Left lung (tissue), 4 donors: ENCODE measurements at regions not wholly inside any gene's neighbourhood (a gene's known extent, or its start where the extent isn't known, plus 50 kb on each side); places are given as distances from the start of the nearest gene placed in this dataset.

ENCODE experiments used
- ATAC-seq: fragments of 200-7000 bp; cut with Tn5 transposase; one replicate; pipeline ENCODE4 v1.9.1; 2020; ENCODE audit warnings: moderate library complexity
- DNase-seq, 4 donors: peaks; one replicate each; pipeline ENCODE4 v3.0.0-alpha.2; 2013 to 2020
- H3K27ac ChIP-seq, 2 donors: fragments of 200-600 bp; sonication (generic) in 1 of 2; one replicate each; pipeline versions ENCODE4 v1.5.0 to v1.8.0; 2020 to 2021
- H3K27me3 ChIP-seq, 2 donors: fragments of 200-600 bp; sonication (generic) in 1 of 2; one replicate each; pipeline versions ENCODE4 v1.5.0 to v1.8.0; 2020 to 2021
- H3K36me3 ChIP-seq, 2 donors: fragments of 200-600 bp; sonication (generic) in 1 of 2; one replicate each; pipeline versions ENCODE4 v1.5.0 to v1.8.0; 2020 to 2021
- H3K4me1 ChIP-seq, 2 donors: fragments of 200-600 bp; one replicate each; pipeline ENCODE4 v1.8.0; 2021
- H3K4me3 ChIP-seq, 2 donors: fragments of 200-600 bp; sonication (generic) in 1 of 2; one replicate each; pipeline versions ENCODE4 v1.5.0 to v1.8.0; 2020 to 2021; ENCODE audit warnings: mild to moderate bottlenecking in 1 of 2
- H3K9me3 ChIP-seq, 2 donors: fragments of 200-600 bp; sonication (generic) in 1 of 2; one replicate each; pipeline versions ENCODE4 v1.5.0 to v1.8.0; 2020 to 2021
- intact Hi-C, 2 donors: fragments of 100-400 bp; cut with DNase I; formaldehyde crosslinking; loops; one replicate each; pipeline versions ENCODE4 v1.11.2 to v1.14.2; 2022
- TF ChIP-seq, protein P1 (sequence below), 2 donors: fragments of 200-600 bp; sonication (generic) in 1 of 2; IDR thresholded peaks; one replicate each; pipeline versions ENCODE4 v1.5.0 to v1.8.0; 2021; ENCODE audit warnings: antibody characterized with exemption in 2 of 2
- donor health status: DM: no; HTN: yes; CAD: no.
- donor health status: DM: no; HTN: no; CAD: no.

DNA sequence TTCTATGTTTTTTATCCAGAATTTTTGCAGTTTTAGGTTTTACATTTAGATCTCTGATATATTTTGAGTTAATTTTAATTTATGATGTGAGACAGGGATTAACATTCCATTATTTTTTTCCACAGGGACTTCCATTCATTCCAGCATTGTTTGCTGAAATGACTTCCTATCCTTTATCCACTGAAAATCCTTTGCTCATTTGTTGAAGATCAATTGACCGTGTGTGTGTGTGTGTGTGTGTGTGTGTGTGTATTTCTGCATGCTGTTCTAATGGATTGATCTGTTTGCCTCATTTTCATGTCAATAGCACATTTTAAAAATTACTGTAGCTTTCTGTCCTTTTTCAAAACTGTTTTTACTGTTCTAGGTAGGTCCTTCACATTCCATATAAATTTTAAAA, 480.3 kb downstream of the DSC3 start:
- no peaks in the 10 kb centered on the region for H3K36me3 ChIP-seq
- no peaks in the 10 kb centered on the region for H3K9me3 ChIP-seq
- H3K27ac ChIP-seq: no peak overlapping the region
- DNase-seq (no peak), ATAC-seq (no peak)
- intact Hi-C loops: no loop called here
- no peaks in the 10 kb centered on the region for H3K4me1 ChIP-seq
- no peak overlapping the region for H3K4me3 ChIP-seq
- TF ChIP-seq, protein P1, sequence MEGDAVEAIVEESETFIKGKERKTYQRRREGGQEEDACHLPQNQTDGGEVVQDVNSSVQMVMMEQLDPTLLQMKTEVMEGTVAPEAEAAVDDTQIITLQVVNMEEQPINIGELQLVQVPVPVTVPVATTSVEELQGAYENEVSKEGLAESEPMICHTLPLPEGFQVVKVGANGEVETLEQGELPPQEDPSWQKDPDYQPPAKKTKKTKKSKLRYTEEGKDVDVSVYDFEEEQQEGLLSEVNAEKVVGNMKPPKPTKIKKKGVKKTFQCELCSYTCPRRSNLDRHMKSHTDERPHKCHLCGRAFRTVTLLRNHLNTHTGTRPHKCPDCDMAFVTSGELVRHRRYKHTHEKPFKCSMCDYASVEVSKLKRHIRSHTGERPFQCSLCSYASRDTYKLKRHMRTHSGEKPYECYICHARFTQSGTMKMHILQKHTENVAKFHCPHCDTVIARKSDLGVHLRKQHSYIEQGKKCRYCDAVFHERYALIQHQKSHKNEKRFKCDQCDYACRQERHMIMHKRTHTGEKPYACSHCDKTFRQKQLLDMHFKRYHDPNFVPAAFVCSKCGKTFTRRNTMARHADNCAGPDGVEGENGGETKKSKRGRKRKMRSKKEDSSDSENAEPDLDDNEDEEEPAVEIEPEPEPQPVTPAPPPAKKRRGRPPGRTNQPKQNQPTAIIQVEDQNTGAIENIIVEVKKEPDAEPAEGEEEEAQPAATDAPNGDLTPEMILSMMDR (IDR thresholded peaks at IDR 0.05): no peak
- no peaks in the 10 kb centered on the region for H3K27me3 ChIP-seq

DNA sequence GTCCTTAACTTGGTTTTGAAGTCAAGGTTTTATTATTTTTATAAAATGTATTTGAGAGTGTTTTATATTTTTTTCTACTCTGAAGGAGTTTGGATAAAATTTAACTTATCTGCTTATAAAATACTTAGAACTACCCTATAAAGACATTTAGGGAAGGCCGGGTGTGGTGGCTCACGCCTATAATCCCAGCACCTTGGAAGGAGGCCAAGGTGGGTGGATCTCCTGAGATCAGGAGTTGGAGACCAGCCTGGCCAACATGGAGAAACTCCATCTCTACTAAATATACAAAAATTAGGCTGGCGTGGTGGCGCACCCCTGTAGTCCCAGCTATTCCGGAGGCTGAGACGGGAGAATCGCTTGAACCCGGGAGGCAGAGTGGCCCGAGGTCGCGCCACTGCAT, 486.4 kb downstream of the DSC3 start:
- H3K36me3 ChIP-seq: no peaks in the 10 kb centered on the region
- no peak overlapping the region for H3K27ac ChIP-seq
- TF ChIP-seq, protein P1 (IDR thresholded peaks at IDR 0.05): no peak
- DNase-seq (peak in 1 of 4 donors; percentile 31), ATAC-seq (no peak)
- H3K4me1 ChIP-seq: no peaks in the 10 kb centered on the region
- no peaks in the 10 kb centered on the region for H3K9me3 ChIP-seq
- intact Hi-C loops: no loop called here
- no peaks in the 10 kb centered on the region for H3K27me3 ChIP-seq
- H3K4me3 ChIP-seq: no peak overlapping the region

DNA sequence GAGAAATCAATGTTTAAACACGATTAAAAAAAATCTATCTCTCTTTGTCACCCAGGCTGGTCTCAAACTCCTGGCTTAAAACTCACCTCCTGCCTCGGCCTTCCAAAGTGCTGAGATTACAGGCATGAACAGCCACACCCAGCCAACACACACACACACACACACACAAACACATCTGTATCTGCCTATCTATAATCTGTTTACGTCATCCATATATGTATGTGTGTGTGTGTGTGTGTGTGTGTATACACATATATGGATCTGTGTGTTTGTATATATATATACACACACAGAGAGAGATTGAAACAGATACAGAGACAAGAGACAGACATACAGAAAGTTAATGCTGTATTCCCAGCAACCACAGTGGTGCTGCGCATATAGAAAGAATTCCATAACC, 497.1 kb downstream of the DSC3 start:
- TF ChIP-seq, protein P1 (IDR thresholded peaks at IDR 0.05): no peak
- no peak overlapping the region for H3K4me3 ChIP-seq
- DNase-seq (no peak), ATAC-seq (no peak)
- H3K9me3 ChIP-seq: no peaks in the 10 kb centered on the region
- no peaks in the 10 kb centered on the region for H3K27me3 ChIP-seq
- no peaks in the 10 kb centered on the region for H3K4me1 ChIP-seq
- no peaks in the 10 kb centered on the region for H3K36me3 ChIP-seq
- no peak overlapping the region for H3K27ac ChIP-seq
- intact Hi-C loops: no loop called here

DNA sequence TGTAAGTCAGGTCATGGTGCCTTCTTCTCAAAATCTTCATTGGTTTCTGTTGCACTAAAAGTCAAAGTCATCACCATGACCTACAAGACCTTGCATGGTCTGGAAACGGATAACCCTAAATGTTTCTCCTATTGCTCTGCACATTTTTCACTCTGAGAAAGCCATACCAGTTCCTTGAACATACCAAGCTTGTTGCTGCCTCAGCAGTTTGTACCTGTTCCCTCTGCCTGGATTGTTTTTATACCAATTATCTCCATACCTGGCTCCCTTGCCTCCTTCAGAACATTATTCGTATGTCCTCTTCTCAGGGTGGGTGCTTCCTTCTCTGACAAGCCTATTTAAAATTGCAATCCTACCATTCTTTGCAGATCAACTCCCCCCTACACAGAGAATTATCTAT, 498.4 kb downstream of the DSC3 start:
- TF ChIP-seq, protein P1 (IDR thresholded peaks at IDR 0.05): no peak
- Histone ChIP-seq H3K27ac (no peak overlapping the region), H3K27me3 (no peaks in the 10 kb centered on the region), H3K4me3 (no peak overlapping the region), H3K36me3 (no peaks in the 10 kb centered on the region), H3K4me1 (no peaks in the 10 kb centered on the region), H3K9me3 (no peaks in the 10 kb centered on the region)
- DNase-seq (no peak), ATAC-seq (no peak)
- intact Hi-C loops: no loop called here

DNA sequence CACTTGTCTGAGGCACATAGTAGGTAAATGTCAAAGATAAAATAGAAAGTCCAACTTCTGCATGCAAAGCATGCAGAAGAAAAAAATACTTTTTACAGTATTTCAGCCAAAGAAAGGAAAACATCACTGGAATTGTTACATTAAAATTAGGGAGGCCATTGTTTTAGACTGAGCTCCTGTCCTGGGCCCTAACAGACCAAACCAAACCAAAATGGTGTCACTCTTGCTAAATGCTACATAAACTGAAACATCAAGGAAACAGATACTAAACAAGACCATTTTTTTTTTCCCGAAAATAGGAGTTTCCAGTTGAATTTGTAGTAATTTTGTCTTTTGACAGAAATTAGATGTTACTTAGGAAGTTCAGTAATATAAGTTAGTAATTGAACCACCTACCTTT, 508.8 kb downstream of the DSC3 start:
- H3K36me3 ChIP-seq: no peaks in the 10 kb centered on the region
- no peaks in the 10 kb centered on the region for H3K27me3 ChIP-seq
- TF ChIP-seq, protein P1 (IDR thresholded peaks at IDR 0.05): no peak
- no peak overlapping the region for H3K27ac ChIP-seq
- no peak for DNase-seq
- H3K9me3 ChIP-seq: no peaks in the 10 kb centered on the region
- H3K4me3 ChIP-seq: no peak overlapping the region
- intact Hi-C loops: no loop called here
- ATAC-seq: no peak
- H3K4me1 ChIP-seq: no peaks in the 10 kb centered on the region
